HG02981 (cell line): ENCODE measurements at regions not wholly inside any gene's neighbourhood (a gene's known extent, or its start where the extent isn't known, plus 50 kb on each side); places are given as distances from the start of the nearest gene placed in this dataset.

Experiments used
- ATAC-seq: cut with Tn5 transposase; IDR thresholded peaks from one replicate; pipeline ENCODE4 v1.9.1; 2021; ENCODE audit warnings: mild to moderate bottlenecking, moderate library complexity; ENCODE audit not compliant: unreplicated experiment

DNA sequence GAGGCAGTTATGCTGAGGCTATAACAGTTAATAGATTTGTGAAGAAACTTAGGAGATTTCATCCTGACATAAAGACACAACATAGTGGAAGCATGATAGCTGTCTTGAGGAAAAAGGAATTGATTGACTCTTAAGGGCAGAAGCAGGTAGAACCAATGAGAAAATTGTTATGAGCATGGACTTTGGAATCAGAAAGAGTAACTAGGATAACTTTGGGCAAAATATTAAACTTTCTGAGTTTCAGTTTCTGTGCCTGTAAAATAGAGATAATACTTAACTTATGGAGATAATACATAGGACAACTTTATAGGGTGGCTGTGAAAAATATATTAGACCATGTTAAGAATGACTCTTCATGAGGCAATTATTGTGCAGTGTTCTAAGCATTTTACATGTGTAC is 696.5 kb downstream of the CDH11 start:
- ATAC-seq, result no peak

DNA sequence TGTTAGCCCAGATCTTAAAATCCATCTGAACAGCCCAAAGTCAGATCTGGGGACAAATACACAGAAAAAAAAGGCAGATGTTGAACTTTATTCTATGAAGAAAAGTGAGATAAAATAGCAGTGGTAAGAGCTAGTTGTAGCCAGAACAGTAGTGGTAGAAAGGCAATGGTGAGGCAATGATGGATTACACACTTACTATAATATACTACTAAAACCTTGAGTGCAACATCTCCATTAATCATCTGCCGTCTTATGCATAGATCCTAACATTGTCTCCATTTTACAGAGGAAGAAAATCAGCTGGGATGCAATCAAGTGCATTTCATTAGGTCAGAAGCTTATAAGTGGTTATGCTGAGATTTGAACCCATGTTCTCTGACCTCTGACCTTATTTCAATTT is 699.6 kb downstream of the CDH11 start:
- ATAC-seq, result no peak

DNA sequence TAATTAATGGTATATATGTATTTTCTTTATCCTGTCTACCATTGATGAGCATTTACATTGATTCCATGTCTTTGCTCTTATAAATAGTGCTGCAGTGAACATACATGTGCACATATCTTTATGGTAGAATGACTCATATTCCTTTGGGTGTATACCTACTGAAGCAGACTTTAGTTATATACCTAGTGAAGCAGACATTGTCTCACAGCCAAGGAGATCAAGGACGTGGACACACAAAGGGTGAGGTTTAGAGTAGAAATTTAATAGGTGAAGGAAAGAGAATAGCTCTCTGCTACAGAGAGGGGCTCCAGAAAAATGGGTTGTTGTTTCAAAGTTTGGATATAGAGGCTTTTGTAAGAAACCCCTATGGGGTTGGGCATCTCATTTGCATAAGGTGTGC is 700.3 kb downstream of the CDH11 start:
- ATAC-seq, result no peak

DNA sequence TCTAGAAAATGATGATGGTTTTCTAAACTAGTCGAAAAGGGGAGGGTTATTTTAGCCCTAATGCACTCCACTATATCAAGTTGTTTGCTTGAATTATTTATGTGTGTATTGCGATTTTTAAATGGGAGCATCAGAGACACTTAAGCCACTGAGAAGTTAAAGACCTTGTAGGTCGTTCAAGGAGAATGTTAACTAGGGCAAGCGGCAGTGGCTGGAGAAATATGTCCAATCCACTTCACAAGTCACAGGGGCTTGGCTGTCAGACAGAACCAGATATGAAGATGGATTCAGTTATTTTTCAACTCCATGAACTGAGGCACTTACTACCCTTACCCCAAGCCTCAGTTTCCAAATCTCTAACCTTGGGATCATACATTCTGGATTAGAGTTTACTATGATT is 702.0 kb downstream of the CDH11 start:
- ATAC-seq, result no peak

DNA sequence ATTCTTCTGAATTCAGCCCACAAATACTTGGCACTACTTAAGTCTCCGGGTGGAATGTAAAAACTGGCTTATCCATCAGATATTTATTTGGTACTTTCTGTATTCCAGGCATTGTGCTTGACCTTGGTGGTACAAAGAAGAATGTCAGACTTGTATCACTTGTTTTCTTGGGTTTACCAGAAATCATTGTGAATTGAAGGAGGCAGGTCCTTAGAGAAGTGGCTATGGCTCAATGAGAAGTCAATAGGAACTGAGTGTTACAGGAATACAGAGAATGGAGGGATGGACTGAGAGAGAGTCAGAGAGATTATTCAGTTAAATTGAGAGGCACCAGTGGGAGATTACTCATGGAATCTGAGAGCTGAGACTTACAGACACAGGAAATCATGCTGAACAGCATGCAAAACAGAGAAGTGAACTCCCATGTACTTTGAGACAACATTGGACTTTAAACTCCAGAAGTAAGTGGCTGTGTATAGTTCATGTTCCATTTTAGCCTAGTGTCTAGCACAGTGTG is 704.1 kb downstream of the CDH11 start:
- no peak for ATAC-seq

DNA sequence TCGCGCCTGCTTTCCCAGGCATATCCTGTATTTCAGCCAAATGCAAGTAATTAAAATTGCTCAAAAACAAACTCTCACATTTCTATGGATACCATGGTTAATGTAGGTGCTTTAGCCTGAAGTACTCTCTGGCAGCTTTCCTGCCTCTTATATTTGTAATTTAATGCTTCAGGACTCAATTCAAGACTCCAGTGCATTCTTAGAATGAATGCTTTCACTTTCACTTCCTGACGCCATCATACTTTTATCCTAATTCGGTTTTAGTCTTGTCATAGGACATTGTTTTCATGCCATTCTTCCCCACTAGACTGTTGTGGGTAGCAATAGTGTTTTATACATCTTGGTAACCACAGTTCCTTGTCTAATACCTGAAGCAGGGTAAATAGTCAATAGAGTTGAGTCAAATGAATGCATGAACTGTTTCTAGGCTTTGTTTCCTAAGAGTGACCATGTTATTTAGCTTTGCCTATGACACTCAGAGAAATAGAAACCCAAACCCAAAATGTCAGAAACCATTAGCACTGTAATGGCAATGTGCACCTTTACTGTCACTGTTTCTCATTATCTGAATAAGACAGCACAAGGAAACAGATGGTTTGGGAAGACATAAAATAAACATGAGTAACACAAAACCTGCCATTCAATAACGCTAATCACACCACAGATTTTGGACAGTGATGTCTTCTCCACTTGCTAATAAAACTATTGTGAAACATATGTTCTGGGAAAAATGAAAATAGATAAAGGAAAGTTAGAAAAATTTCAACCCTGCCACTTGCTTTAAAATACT is 705.5 kb downstream of the CDH11 start:
- no peak for ATAC-seq

DNA sequence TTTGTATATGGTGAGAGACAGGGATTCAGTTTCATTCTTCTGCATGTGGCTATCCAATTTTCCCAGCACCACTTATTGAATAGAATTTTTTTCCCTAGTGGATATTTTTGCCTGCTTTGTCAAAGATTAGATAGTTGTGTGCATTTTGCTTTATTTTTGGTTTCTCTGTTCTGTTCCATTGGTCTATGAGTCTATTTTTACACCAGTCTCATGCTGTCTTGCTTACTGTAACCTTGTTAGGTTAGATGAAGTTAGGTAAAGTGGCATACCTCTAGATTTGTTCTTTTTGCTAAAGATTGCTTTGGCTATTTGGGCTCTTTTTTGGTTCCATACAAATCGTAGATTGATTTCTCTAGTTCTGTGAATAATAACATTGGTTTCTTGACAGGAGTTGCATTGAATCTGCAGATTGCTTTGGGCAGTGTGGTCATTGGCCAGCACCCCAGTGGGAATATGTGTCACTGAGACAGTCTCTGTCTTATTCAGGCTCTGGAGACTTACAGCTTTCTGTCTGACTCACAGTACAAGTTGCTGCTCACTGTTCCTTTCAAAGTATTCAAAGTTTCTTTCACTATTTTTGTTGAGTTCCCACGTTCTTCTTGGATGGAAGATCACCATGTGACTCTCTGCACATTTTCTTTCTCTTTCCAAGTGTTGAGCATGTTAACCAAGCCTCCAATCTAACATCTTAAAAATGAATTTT is 709.1 kb downstream of the CDH11 start:
- ATAC-seq, result no peak

DNA sequence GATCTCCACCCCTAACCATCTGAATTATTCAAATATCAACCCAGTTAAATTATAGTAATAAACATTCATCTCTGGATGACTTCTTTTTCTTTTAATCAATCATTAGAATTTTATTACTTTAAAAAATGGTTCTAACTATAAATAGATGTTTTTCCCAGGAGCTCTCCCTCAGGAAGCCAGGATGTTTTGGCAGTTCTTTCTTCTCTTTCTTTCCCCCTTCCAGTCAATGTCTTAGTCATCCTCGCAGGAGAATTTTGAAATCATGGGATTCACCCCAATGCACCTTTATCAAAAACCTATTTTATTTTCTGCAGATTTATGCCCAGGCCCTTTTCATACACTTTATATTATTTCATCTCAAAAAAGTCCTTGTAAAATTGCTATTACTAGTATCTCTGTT is 711.6 kb downstream of the CDH11 start:
- no peak for ATAC-seq

DNA sequence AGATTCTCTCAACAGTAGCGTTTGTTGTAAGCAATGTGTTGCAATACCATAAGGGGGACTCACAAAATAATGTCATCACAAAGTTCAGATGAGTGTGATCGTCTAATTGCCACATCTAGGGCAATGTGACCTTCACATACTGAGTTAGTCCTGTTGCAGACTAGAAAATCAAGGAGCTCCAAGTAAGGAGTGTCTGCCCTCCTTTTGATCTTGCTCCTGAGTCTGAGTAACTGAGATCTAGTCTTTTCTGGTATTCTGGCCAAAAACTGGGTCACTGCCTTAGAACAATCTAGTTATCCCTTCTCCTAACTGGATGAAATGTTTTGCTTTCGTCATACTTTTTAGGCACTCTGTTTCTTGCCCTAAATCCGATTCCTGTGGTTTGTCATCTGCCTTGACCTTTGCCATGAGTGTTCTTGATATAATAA is 712.1 kb downstream of the CDH11 start:
- no peak for ATAC-seq

DNA sequence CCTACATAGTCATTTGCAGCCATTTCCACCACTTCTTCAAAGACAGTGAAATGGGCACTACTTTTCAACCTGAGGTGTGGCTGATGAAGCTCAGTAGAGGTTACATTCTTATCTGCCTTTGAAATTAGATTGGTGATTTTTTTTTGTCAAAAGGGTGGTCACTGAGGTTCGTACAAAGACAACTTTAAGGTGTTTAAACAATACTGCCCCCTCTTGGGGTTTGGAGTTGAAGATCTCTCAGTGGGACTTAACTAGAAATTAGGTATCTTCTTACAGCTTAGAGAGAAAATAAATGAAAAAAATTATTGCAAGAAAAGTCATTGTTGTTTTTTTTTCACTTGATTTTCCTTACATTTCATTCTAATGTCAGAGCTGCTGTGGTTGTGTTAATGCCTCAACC is 713.2 kb downstream of the CDH11 start:
- ATAC-seq, result no peak

DNA sequence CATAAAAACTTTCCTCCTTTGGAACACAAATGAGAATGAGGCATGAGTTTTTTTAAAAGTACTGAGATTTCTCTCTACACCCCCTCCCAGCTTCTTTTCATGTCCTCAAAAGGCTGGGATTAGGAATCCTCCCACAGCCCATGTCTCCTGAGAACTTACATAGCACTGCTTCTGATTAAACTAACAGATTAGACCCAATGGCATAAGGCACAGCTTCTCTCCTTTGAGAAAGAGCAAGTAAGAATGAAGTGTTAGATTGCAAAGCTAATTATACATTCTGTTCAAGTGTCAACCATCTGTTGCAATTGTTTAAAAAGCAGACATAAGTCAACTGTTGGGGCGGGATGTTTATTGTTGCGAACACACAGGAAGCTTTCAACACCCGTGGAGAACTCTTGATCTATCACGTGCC is 715.1 kb downstream of the CDH11 start:
- no peak for ATAC-seq

DNA sequence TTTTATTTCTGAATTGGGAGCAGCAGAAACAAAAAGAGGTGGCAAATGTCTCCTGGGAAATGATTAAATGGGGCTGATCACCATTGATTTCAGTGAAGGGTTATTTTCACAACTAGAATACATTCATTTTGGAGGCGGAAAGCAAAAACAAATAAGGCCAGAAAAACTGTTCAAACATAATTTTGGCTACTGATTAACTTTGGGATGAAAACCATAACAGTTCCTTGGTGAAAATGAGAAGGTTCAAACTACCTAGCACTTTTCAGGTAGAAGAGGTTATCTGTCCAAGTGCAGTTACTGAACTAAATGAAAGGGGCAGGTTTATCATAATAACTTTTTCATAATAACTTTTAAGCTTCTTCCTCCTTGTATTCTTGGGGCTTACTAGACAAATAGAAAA is 718.5 kb downstream of the CDH11 start:
- ATAC-seq, result no peak

DNA sequence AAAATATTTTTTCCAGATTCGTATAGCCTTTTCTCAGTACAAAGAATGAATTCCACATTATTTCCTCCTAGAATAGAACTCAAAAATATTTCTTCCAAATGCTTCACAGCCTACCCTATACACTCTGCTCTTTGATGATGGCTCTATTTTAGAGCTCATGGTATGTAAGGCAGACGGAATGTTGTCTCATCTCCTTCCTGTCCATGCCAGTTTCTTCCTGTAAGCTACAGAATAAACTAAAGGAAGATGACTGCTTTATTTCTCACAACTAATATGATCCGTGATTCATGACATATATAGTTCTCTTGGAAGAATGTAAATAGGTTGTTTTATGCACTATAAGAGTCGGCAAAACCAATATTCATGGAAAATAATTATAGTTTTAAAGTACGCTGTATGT is 723.1 kb downstream of the CDH11 start:
- ATAC-seq, result no peak

DNA sequence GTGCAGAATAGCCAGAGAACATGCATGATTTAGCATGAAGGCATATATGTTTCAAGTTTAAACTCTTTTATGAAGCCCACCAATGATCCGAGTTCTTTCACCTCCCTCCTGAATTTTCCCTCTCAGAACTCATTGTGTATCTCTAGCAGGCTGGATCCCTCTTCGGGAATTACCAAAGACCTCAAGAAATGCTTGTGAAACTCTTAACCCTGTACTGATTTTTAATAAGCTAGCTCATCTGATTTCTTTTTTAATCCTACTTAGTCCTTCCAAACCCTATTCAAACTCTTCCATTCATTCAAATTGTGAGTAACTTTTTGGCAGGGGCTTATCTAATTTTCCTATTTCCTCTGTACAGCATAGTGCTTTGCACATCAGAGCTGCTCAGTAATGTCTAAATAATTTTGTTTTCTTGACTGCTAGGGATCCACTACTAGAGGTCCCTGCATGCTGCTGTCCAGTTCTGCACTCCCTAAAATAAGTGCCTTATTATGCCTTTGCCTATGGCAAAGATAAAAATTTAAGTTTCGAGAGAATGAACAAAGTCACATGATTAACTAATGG is 723.8 kb downstream of the CDH11 start:
- ATAC-seq, result no peak

DNA sequence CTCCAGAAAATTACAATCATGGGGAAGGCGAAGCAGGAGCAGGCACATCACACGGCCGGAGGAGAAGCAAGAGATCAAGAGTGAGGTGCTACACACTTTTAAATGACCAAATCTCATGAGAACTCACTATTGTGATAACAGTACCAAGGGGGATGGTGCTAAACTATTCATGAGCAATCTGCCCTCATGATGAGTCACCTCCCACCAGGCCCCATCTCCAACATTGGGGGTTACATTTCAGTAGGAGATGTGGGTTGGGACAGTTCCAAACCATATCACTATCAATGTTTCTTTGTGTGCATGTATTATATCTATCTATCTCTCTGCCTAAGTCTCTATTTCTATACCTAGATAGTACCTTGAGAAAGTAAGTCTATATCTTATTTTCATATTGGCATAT is 724.8 kb downstream of the CDH11 start:
- no peak for ATAC-seq

DNA sequence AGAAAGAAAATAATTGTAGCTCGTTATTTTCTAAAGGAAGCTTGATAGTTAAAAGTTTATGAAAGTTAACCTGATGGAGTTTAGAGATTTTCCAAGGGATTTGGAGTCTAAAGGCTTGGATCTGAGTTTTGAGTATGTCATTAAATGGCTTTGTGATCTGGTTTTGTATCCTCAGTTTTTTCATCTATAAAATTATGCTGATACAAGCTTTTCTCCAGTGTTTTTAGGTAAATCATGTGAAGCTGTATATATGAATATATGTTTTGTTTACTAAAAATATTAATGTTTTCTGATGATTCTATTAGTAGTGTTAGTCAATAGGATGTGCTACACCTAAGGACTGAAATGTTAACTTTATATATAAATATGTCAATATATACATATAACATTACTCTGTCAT is 727.8 kb downstream of the CDH11 start:
- no peak for ATAC-seq

DNA sequence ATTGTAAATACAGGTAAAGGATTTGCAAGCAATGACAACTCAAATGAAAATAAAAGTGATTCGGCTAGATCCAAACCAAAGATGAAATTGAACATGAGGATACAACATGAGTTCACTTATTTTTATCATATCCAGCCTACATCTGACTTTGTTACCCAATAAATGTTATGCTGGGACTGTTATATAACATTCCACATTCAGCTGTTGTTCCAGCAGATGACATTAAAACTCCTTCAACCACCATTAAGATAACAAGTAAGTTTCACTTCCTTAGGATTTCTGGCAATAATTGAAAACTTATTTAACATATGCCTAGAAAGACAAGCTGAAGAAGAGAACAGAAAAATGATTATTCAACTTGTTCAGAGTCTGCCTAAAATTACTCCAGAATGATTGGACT is 729.4 kb downstream of the CDH11 start:
- no peak for ATAC-seq

DNA sequence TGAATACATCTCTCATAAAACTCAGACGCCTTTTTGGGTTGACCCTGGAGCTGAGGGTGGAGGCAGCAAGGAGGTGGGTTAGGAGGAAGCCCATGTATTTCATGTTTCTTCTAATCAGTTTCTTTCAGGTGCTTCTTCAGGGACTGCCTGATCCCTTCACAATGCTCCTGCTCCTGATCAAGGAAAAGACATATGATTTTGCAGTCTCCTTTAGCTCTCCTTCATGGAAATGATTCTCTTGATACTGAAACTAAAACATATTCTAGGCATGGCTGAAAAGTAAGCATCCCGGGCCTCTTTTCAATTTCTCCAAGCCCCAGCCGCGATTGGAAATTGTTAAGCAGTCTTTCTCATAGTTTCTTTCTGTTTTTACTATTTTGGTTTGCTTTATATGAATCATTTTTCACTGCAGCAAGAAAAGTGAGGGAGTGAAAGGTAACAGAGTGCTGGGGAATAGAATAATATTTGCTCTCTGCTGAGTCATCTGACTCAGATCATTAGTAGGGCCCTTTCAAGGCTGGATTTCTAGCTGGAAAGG is 730.7 kb downstream of the CDH11 start:
- ATAC-seq, result no peak

DNA sequence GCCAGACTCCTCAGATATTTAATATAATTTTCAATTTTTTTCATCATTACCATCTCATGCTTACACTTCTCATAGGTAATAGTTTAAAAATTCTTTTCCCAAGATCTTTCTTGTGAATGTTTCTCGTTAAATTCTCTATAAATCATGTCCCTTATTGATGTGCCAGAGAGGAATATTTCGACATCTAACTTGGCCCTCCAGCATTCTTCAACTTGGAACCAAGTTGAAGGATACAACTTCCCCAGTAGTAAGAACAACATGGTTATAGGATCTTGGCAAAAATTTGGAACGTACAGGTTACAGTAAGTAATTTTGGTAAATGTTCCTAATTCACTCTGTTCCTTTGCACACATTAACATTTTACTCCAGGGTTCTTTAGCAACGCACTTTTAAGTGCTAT is 731.8 kb downstream of the CDH11 start:
- ATAC-seq, result no peak

DNA sequence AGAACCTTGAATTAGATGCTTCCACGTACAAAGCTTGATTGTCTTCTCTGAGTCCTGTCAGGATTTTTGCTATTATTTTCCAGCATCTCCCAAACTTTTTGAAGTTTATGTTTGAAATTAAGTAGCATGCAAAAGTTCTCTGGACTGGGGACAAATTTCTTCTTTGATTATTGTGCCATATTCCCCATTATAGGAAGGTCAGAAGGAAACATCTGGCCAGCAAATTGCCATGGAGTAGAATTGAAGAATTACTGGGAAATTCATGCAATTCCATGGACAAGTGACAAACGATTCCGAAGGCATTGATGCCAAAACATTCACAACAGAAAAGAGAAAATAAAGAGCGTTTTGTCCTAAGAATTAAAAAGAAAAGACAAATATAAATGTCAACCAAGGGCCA is 737.2 kb downstream of the CDH11 start:
- no peak for ATAC-seq

DNA sequence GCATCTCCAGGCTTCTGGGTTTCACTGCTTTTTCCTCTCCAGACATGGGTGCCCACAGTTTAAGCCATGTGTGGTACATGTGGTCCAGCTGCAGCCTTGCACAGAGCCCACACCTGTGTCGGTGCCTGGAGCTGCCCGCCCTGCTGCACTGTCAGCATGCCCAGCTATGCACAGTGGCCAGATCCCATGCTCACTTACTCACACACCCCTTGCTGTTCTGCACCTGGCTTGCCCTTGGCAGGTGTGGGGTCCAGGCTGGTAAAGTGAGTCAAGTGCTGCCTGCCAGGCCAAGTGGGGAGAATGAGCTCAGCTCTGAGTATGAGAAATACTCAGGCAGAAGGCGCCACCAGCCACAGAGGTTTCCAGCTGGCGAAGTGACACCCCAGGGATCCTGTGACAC is 739.9 kb downstream of the CDH11 start:
- no peak for ATAC-seq

DNA sequence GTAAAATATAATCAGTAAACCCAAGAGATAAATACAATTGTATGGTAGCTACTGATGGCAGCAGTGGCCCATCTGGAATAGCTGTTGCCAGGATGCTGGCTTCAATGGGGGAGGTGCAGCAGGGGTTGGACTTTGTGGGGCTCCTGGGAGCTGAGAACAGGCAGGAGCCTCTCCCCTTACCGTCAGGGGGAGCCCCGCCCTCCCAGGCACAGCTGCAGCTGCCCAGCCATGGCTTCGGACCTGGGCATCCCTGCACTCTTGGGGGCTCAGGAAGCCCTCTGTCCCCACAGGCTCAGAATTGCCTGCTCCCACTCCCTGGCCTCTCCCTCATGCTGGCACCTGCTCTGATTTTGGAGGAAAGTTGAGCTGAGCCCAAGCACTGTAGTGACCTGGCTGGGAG is 741.1 kb downstream of the CDH11 start:
- ATAC-seq, result no peak
